ENCODE measurements at regions not wholly inside any gene's neighbourhood (a gene's known extent, or its start where the extent isn't known, plus 50 kb on each side); places are given as distances from the start of the nearest gene placed in this dataset.

GRCh38 chr6:79864421-79864820 is 82.9 kb downstream of the ELOVL4 start:
- H3K4me1 Mint-ChIP-seq: peaks cover 20 to 28% of the 10 kb centered on the region in 2 experiments
- no peaks in the 10 kb centered on the region for H3K9me3 Mint-ChIP-seq
- H3K56ac ChIP-seq (ENCODE audit: insufficient read length, low read depth, low read length): no peak overlapping the region
- H4K5ac ChIP-seq (ENCODE audit: insufficient read length, low read depth, low read length): no peak overlapping the region
- H3K27me3 Mint-ChIP-seq (ENCODE audit: low read depth): no peaks in the 10 kb centered on the region
- no peaks in the 10 kb centered on the region for H3K9me3 ChIP-seq (ENCODE audit: control insufficient read depth, low read depth, low read length)
- no peak overlapping the region for H3K4ac ChIP-seq (ENCODE audit: low read depth, low read length)
- no peak overlapping the region for H2BK12ac ChIP-seq (ENCODE audit: insufficient read length, low read depth, low read length)
- TF ChIP-seq, protein P1, sequence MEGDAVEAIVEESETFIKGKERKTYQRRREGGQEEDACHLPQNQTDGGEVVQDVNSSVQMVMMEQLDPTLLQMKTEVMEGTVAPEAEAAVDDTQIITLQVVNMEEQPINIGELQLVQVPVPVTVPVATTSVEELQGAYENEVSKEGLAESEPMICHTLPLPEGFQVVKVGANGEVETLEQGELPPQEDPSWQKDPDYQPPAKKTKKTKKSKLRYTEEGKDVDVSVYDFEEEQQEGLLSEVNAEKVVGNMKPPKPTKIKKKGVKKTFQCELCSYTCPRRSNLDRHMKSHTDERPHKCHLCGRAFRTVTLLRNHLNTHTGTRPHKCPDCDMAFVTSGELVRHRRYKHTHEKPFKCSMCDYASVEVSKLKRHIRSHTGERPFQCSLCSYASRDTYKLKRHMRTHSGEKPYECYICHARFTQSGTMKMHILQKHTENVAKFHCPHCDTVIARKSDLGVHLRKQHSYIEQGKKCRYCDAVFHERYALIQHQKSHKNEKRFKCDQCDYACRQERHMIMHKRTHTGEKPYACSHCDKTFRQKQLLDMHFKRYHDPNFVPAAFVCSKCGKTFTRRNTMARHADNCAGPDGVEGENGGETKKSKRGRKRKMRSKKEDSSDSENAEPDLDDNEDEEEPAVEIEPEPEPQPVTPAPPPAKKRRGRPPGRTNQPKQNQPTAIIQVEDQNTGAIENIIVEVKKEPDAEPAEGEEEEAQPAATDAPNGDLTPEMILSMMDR (conservative IDR thresholded peaks at IDR 0.05): no peak
- no peak overlapping the region for H3K18ac ChIP-seq (ENCODE audit: insufficient read length, low read depth, low read length)
- DNase-seq: no peak
- no peaks in the 10 kb centered on the region for H4K20me1 ChIP-seq (ENCODE audit: control insufficient read depth, insufficient read depth, insufficient read length)
- H3K14ac ChIP-seq (ENCODE audit: insufficient read depth, low read length): no peak overlapping the region
- H4K91ac ChIP-seq (ENCODE audit: insufficient read length, low read depth, low read length): no peak overlapping the region
- no peak overlapping the region for H3T11ph ChIP-seq (ENCODE audit: low read length)
- H3K23ac ChIP-seq (ENCODE audit: insufficient read length, low read depth, low read length): no peak overlapping the region
- no peak overlapping the region for H2AK5ac ChIP-seq (ENCODE audit: insufficient read length, low read length)
- no peak overlapping the region for H2BK15ac ChIP-seq (ENCODE audit: low read depth, low read length)
- H3K36me3 Mint-ChIP-seq (ENCODE audit: insufficient read depth in 1 of 3, low read depth in 3 of 3): no peaks in the 10 kb centered on the region
- no peak overlapping the region for H3K4me2 ChIP-seq (ENCODE audit: insufficient read depth, insufficient read length, low read length)
- no CpG with 5 or more reads among the region's 3 CpGs for WGBS (ENCODE audit: extremely low coverage, insufficient read length, low lambda C conversion rate)
- no peaks in the 10 kb centered on the region for H3K4me1 ChIP-seq (ENCODE audit: insufficient read depth, low read length)
- no peaks in the 10 kb centered on the region for H3K79me1 ChIP-seq (ENCODE audit: insufficient read depth, low read depth, low read length, poor library complexity, severe bottlenecking)
- no peak overlapping the region for H4K8ac ChIP-seq (replicated peaks; ENCODE audit: insufficient read length, low read depth, low read length)
- H3K4me3 Mint-ChIP-seq: no peak overlapping the region
- H3K27ac Mint-ChIP-seq: no peak overlapping the region
- no peak overlapping the region for H3K27ac ChIP-seq (ENCODE audit: insufficient read length, low read depth, low read length)
- no peak overlapping the region for H2BK5ac ChIP-seq (ENCODE audit: insufficient read length, low read length)
- no peak overlapping the region for H2BK120ac ChIP-seq (ENCODE audit: low read depth, low read length, poor library complexity, severe bottlenecking)
- no peak overlapping the region for H2BK20ac ChIP-seq (ENCODE audit: low read depth, low read length, poor library complexity, severe bottlenecking)
- no peak overlapping the region for H2AFZ ChIP-seq (ENCODE audit: low read length)
- H3K23me2 ChIP-seq (ENCODE audit: insufficient read length, low read depth, low read length, poor library complexity, severe bottlenecking): no peaks in the 10 kb centered on the region
- H3K27me3 ChIP-seq (ENCODE audit: insufficient read depth, low read length): no peaks in the 10 kb centered on the region
- no peaks in the 10 kb centered on the region for H3K79me2 ChIP-seq (ENCODE audit: insufficient read depth, low read length)
- H3K9ac ChIP-seq (ENCODE audit: extremely low read depth, insufficient read length, low read length): no peak overlapping the region

Measured in H9 (cell line).